Activated CD8-positive, alpha-beta T cell treated with anti-CD3 and anti-CD28 coated beads for 36 hours (primary cell): ENCODE measurements at regions not wholly inside any gene's neighbourhood (a gene's known extent, or its start where the extent isn't known, plus 50 kb on each side); places are given as distances from the start of the nearest gene placed in this dataset.

Source experiments
- ATAC-seq: fragments of 200-7000 bp; cut with Tn5 transposase; one replicate; pipeline ENCODE4 v1.10.0; 2021; ENCODE audit warnings: mild to moderate bottlenecking, moderate library complexity
- CTCF ChIA-PET: fragments of 350-600 bp; sonication (Branson Sonifier 250); formaldehyde crosslinking; loops from one replicate; lab custom pipeline; 2021; ENCODE audit warnings: antibody characterized with exemption; lab: Charles Lee
- POLR2A ChIA-PET: fragments of 350-600 bp; sonication (Branson Sonifier 250); formaldehyde crosslinking; loops from one replicate; lab custom pipeline; 2021; ENCODE audit warnings: antibody characterized with exemption; lab: Charles Lee
- DNase-seq: peaks from one replicate; pipeline ENCODE4 v3.0.0-alpha.2; 2020
- H3K27ac Mint-ChIP-seq: one replicate; pipeline ENCODE4 v1.8.0; 2021; ENCODE audit warnings: mild to moderate bottlenecking, mixed read lengths
- H3K27me3 Mint-ChIP-seq: one replicate; pipeline ENCODE4 v1.8.0; 2021; ENCODE audit warnings: mixed read lengths
- H3K36me3 Mint-ChIP-seq: one replicate; pipeline ENCODE4 v1.8.0; 2021; ENCODE audit warnings: low read depth, mixed read lengths
- H3K4me1 Mint-ChIP-seq: one replicate; pipeline ENCODE4 v1.8.0; 2021; ENCODE audit warnings: low read depth, mixed read lengths
- H3K4me3 Mint-ChIP-seq: one replicate; pipeline ENCODE4 v1.8.0; 2021; ENCODE audit warnings: mild to moderate bottlenecking, moderate library complexity, mixed read lengths
- H3K9me3 Mint-ChIP-seq: one replicate; pipeline ENCODE4 v1.8.0; 2021; ENCODE audit warnings: mixed read lengths
- CTCF ChIP-seq: fragments of 200-600 bp; IDR thresholded peaks from one replicate; pipeline ENCODE4 v1.8.0; 2022; ENCODE audit warnings: antibody characterized with exemption, mild to moderate bottlenecking
- intact Hi-C: fragments of 100-400 bp; cut with micrococcal nuclease; formaldehyde crosslinking; loops from one replicate; pipeline ENCODE4 v1.10.0; 2022

GRCh38 chr5:2546938-2547337, 204.5 kb downstream of the IRX2 start:
- Mint-ChIP-seq H3K9me3 (no peaks in the 10 kb centered on the region), H3K4me3 (no peak overlapping the region), H3K27ac (no peak overlapping the region), H3K4me1 (no peaks in the 10 kb centered on the region), H3K27me3 (no peaks in the 10 kb centered on the region), H3K36me3 (no peaks in the 10 kb centered on the region)
- intact Hi-C loops: no loop called here
- ChIA-PET CTCF (no interaction called here), POLR2A (no interaction called here)
- no peak for ATAC-seq
- TF ChIP-seq CTCF: no peak
- DNase-seq: no peak

- Mint-ChIP-seq H3K36me3 (no peaks in the 10 kb centered on the region), H3K4me3 (no peak overlapping the region), H3K27me3 (no peaks in the 10 kb centered on the region), H3K4me1 (no peaks in the 10 kb centered on the region), H3K9me3 (no peaks in the 10 kb centered on the region), H3K27ac (no peak overlapping the region)
- TF ChIP-seq CTCF: no peak
- ATAC-seq: no peak
- no peak for DNase-seq
- CTCF ChIA-PET: no interaction called here
- POLR2A ChIA-PET: no interaction called here
- intact Hi-C loops: no loop called here
Observed at GRCh38 chr5:2544003-2544402, 207.5 kb downstream of the IRX2 start.

GRCh38 chr5:2542821-2543220, 208.7 kb downstream of the IRX2 start:
- no peak overlapping the region for H3K4me3 Mint-ChIP-seq
- no peak for TF ChIP-seq CTCF
- H3K27me3 Mint-ChIP-seq: no peaks in the 10 kb centered on the region
- ATAC-seq (no peak), DNase-seq (no peak)
- CTCF ChIA-PET: no interaction called here
- POLR2A ChIA-PET: no interaction called here
- H3K4me1 Mint-ChIP-seq: no peaks in the 10 kb centered on the region
- H3K9me3 Mint-ChIP-seq: peaks cover 3% of the 10 kb centered on the region
- H3K27ac Mint-ChIP-seq: no peak overlapping the region
- intact Hi-C loops: no loop called here
- H3K36me3 Mint-ChIP-seq: no peaks in the 10 kb centered on the region

- TF ChIP-seq CTCF: no peak
- ChIA-PET POLR2A (no interaction called here), CTCF (no interaction called here)
- no peaks in the 10 kb centered on the region for H3K4me1 Mint-ChIP-seq
- H3K36me3 Mint-ChIP-seq: no peaks in the 10 kb centered on the region
- peaks cover 4% of the 10 kb centered on the region for H3K27me3 Mint-ChIP-seq
- no peak overlapping the region for H3K4me3 Mint-ChIP-seq
- DNase-seq (no peak), ATAC-seq (no peak)
- no peak overlapping the region for H3K27ac Mint-ChIP-seq
- intact Hi-C loops: no loop called here
- peaks cover 6% of the 10 kb centered on the region for H3K9me3 Mint-ChIP-seq
Observed at GRCh38 chr5:2542026-2542425, 209.5 kb downstream of the IRX2 start.

- H3K9me3 Mint-ChIP-seq: peaks cover 6% of the 10 kb centered on the region
- H3K4me1 Mint-ChIP-seq: no peaks in the 10 kb centered on the region
- no peaks in the 10 kb centered on the region for H3K36me3 Mint-ChIP-seq
- DNase-seq: peak; percentile 8
- ChIA-PET CTCF (no interaction called here), POLR2A (no interaction called here)
- no peak for TF ChIP-seq CTCF
- H3K27ac Mint-ChIP-seq: no peak overlapping the region
- intact Hi-C loops: no loop called here
- H3K4me3 Mint-ChIP-seq: no peak overlapping the region
- ATAC-seq: no peak
- peaks cover 4% of the 10 kb centered on the region for H3K27me3 Mint-ChIP-seq
Observed at GRCh38 chr5:2538169-2538568, 213.3 kb downstream of the IRX2 start.
